HepG2 (cell line): ENCODE measurements at regions not wholly inside any gene's neighbourhood (a gene's known extent, or its start where the extent isn't known, plus 50 kb on each side); places are given as distances from the start of the nearest gene placed in this dataset.

Source experiments
- GABPA ChIP-seq, 2 experiments: IDR thresholded peaks; 2 replicates each; pipeline ENCODE4 v1.6.1; 2011 to 2016; ENCODE audit warnings: low read depth in 2 of 2, low read length in 1 of 2, missing biosample characterization in 1 of 2, missing genetic modification characterization in 1 of 2
- ZNF484 ChIP-seq: sonication (generic); formaldehyde crosslinking; IDR thresholded peaks from 2 replicates; pipeline ENCODE4 v1.5.1; 2020; ENCODE audit warnings: mild to moderate bottlenecking, low read depth, missing genetic modification reagents, borderline replicate concordance

- no peak for TF ChIP-seq ZNF484
- TF ChIP-seq GABPA (IDR thresholded peaks at IDR 0.05; ENCODE audit: low read depth, low read length), result no peak
- no peak for TF ChIP-seq GABPA (CRISPR knock-in tag; IDR thresholded peaks at IDR 0.05; ENCODE audit: low read depth)
Observed at GRCh38 chr3:144624656-144625055, 653.0 kb downstream of the DIPK2A start.
